ENCODE measurements at regions not wholly inside any gene's neighbourhood (a gene's known extent, or its start where the extent isn't known, plus 50 kb on each side); places are given as distances from the start of the nearest gene placed in this dataset.

DNA sequence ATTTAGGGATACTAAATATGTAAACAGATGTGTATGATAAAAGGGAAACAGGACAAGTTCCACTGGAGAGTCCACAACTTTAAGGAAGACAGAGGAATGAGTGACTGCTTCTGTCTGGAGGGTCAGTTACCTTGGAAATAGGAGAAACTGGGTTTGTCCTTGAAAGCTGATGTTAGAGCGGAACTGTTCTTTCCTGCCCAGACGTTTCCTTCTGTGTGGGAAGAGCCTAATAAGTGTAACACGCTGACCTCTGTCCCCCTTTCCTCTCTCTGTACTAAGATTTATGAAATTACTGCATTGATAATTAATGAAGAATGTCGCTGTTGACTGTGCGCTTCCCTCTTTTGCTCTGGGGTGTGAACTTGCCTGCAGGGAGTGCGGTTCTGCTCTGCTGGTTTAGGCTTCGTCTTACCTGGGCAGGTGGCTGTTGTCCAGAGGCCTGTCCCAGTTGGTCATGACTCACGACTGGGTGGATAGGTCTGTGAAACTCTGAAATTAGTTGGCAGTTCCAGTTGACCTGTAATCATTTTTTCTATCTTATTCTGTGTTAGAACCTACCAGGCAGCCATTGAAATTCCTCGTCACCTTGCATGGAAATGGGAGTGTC lies 126.8 kb downstream of the MTRR start:
- no peak overlapping the region for H3K4me3 ChIP-seq
- WGBS, 2 donors: 75 to 90% methylated on average over 9 of the region's 9 CpGs

DNA sequence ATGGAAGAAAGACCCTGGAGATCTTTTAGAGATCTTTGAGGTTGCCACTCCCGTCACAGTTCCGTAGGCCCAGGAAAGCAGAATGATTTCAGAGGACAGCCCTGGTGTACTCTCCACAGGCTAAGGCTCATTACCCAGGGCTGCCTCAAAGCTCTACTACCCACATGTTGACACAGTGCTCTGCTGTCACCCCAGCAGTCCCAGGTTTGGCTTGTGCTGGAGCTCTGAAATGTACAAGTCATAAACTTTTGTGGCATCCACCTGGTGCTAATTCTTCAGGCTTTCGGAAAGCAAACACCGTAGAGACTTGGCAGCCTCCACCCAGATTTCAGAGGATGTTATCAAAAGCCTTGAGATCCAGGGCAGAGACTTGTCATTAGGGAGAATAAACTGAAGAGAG lies 136.5 kb downstream of the MTRR start:
- H3K9me3 ChIP-seq (ENCODE audit: control insufficient read depth in 4 of 4, insufficient read depth in 3 of 4, low read length in 3 of 4): peaks cover 0 to 5% (median 0%) of the 10 kb centered on the region in 4 donors
- WGBS, 2 donors: 93 to 95% methylated on average over 4 of the region's 4 CpGs
- no peaks in the 10 kb centered on the region for H3K4me1 ChIP-seq (ENCODE audit: control insufficient read depth in 5 of 5, insufficient read depth in 5 of 5, low read length in 5 of 5)
- no peaks in the 10 kb centered on the region for H3K36me3 ChIP-seq (ENCODE audit: control insufficient read depth in 4 of 4, insufficient read depth in 4 of 4, low read length in 4 of 4)
- H3K4me3 ChIP-seq: no peak overlapping the region
- H3K27ac ChIP-seq (ENCODE audit: low read depth in 1 of 2, low read length in 1 of 2): no peak overlapping the region
- DNase-seq: no peak
- no peaks in the 10 kb centered on the region for H3K27me3 ChIP-seq (ENCODE audit: control insufficient read depth in 3 of 3, insufficient read depth in 3 of 3, low read length in 2 of 3)
- ATAC-seq (ENCODE audit: insufficient read depth, low FRiP score): no peak
- no peak overlapping the region for H3K9ac ChIP-seq (ENCODE audit: insufficient read depth in 1 of 2, low read length in 2 of 2)
- TF ChIP-seq CTCF (IDR thresholded peaks at IDR 0.05; ENCODE audit: control extremely low read depth, extremely low read depth): no peak

More for the DNA sequence above, 126.8 kb downstream of the MTRR start:
- no peaks in the 10 kb centered on the region for H3K27me3 ChIP-seq (ENCODE audit: control insufficient read depth in 3 of 3, insufficient read depth in 3 of 3, low read length in 2 of 3)
- H3K4me1 ChIP-seq (ENCODE audit: control insufficient read depth in 5 of 5, insufficient read depth in 5 of 5, low read length in 5 of 5): no peaks in the 10 kb centered on the region
- no peaks in the 10 kb centered on the region for H3K9me3 ChIP-seq (ENCODE audit: control insufficient read depth in 4 of 4, insufficient read depth in 3 of 4, low read length in 3 of 4)
- H3K27ac ChIP-seq (ENCODE audit: low read depth in 1 of 2, low read length in 1 of 2): no peak overlapping the region
- DNase-seq (no peak), ATAC-seq (ENCODE audit: insufficient read depth, low FRiP score) (no peak)
- no peak overlapping the region for H3K9ac ChIP-seq (ENCODE audit: insufficient read depth in 1 of 2, low read length in 2 of 2)
- no peak for TF ChIP-seq CTCF (IDR thresholded peaks at IDR 0.05; ENCODE audit: control extremely low read depth, extremely low read depth)
- no peaks in the 10 kb centered on the region for H3K36me3 ChIP-seq (ENCODE audit: control insufficient read depth in 4 of 4, insufficient read depth in 4 of 4, low read length in 4 of 4)

DNA sequence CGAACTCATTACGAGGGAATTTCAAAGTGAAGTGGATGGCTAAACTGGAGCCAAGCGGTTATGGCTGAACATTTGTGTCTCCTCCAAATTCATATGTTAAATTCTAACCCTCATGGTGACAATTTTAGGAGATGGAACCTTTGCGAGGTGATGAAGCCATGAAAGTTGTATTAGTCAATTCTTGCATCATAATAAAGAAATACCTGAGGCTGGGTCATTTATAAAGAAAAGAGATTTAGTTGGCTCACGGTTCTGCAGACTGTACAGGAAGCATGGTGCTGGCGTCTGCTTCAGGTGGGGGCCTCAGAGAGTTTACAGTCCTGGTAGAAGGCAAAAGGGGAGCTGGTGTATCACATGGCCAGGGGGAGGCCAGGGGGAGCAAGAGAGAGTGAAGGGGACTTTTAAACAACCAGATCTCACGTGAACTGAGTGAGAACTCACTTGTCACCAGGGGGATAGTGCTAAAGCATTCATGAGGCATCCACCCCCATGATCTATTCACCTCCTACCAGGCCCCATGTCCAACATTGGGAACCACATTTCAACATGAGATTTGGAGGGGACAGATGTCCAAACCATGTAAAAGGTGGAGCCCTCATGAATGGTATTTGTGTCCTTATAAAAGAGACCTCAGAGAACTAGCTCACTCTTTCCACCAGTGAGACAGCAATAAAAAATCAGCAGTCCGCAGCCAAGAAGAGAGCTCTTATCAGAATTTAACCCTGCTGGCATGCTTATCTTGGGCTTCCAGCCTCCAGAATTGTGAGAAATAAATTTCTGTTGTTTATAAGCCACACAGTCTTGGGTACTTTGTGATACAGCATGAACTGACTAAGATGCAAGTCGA lies 143.4 kb downstream of the MTRR start:
- H3K9ac ChIP-seq (ENCODE audit: insufficient read depth in 1 of 2, low read length in 2 of 2): no peak overlapping the region
- H3K4me3 ChIP-seq: no peak overlapping the region
- H3K27me3 ChIP-seq (ENCODE audit: control insufficient read depth in 3 of 3, insufficient read depth in 3 of 3, low read length in 2 of 3): no peaks in the 10 kb centered on the region
- ATAC-seq (ENCODE audit: insufficient read depth, low FRiP score) (no peak), DNase-seq (no peak)
- WGBS, 2 donors: 68 to 82% methylated on average over 9 of the region's 9 CpGs
- no peaks in the 10 kb centered on the region for H3K36me3 ChIP-seq (ENCODE audit: control insufficient read depth in 4 of 4, insufficient read depth in 4 of 4, low read length in 4 of 4)
- TF ChIP-seq CTCF (IDR thresholded peaks at IDR 0.05; ENCODE audit: control extremely low read depth, extremely low read depth): no peak
- peaks cover 0 to 12% (median 0%) of the 10 kb centered on the region in 5 donors for H3K4me1 ChIP-seq (ENCODE audit: control insufficient read depth in 5 of 5, insufficient read depth in 5 of 5, low read length in 5 of 5)
- H3K27ac ChIP-seq (ENCODE audit: low read depth in 1 of 2, low read length in 1 of 2): no peak overlapping the region
- H3K9me3 ChIP-seq (ENCODE audit: control insufficient read depth in 4 of 4, insufficient read depth in 3 of 4, low read length in 3 of 4): peaks cover 0 to 5% (median 0%) of the 10 kb centered on the region in 4 donors

Measured in lung (tissue), 11 donors.